ENCODE measurements at regions not wholly inside any gene's neighbourhood (a gene's known extent, or its start where the extent isn't known, plus 50 kb on each side); places are given as distances from the start of the nearest gene placed in this dataset.

DNA sequence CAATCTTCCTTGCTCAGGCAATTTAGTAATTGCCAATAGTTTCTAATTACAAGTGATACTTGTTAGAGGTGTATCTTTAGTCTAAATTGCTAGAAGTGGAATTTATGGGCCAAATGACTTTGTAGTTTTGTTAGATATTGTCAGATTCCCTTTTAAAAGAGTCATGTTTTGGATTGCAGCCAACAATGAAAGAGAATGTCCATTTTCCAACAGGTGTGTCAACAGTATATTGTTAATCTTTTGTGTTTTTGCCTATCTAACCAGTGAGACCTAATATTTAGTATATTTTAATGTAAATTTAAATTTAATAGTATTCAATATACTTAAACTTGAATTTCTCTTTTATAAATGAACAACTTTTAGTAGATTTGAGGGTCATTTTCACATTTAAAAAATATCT is 259.4 kb upstream of the ETAA1 start:
- TF ChIP-seq ZNF384 (IDR thresholded peaks at IDR 0.05) (no peak), SP1 (IDR thresholded peaks at IDR 0.05) (no peak), BHLHE40 (IDR thresholded peaks at IDR 0.05; ENCODE audit: borderline replicate concordance) (no peak), ELF4 (IDR thresholded peaks at IDR 0.05) (no peak), ARNT (IDR thresholded peaks at IDR 0.05) (no peak), FOXM1 (IDR thresholded peaks at IDR 0.05; ENCODE audit: borderline replicate concordance) (no peak), NFRKB (IDR thresholded peaks at IDR 0.05) (no peak), FOXK2 (IDR thresholded peaks at IDR 0.05) (no peak), TARDBP (IDR thresholded peaks at IDR 0.05) (no peak), FOXA1 (IDR thresholded peaks at IDR 0.05) (no peak)

Data from HEK293T (cell line).